DOHH2 (cell line): ENCODE measurements at regions not wholly inside any gene's neighbourhood (a gene's known extent, or its start where the extent isn't known, plus 50 kb on each side); places are given as distances from the start of the nearest gene placed in this dataset.

Experiments used
- CTCF ChIP-seq: fragments of 200-600 bp; sonication (generic); IDR thresholded peaks from one replicate; pipeline ENCODE4 v1.5.1; 2014; ENCODE audit warnings: antibody characterized with exemption, mild to moderate bottlenecking, low read depth, low read length; ENCODE audit not compliant: poor library complexity, severe bottlenecking
- EZH2phosphoT487 ChIP-seq: fragments of 200-600 bp; sonication (generic); IDR thresholded peaks from 2 replicates; pipeline ENCODE4 v1.6.1; 2017; ENCODE audit warnings: borderline replicate concordance, mild to moderate bottlenecking, antibody characterized with exemption, low read length, moderate library complexity, mixed read lengths

- TF ChIP-seq EZH2phosphoT487 (no peak), CTCF (no peak)
These were observed 601.0 kb downstream of the FGF9 start for GRCh38 chr13:22271903-22272302.
